ENCODE measurements at regions not wholly inside any gene's neighbourhood (a gene's known extent, or its start where the extent isn't known, plus 50 kb on each side); places are given as distances from the start of the nearest gene placed in this dataset.

- TF ChIP-seq ZSCAN5A (CRISPR knock-in tag; IDR thresholded peaks at IDR 0.05; ENCODE audit: borderline replicate concordance) (peak; percentile 61; the same call in 1 of the 2 replicates), SMAD9 (CRISPR knock-in tag; IDR thresholded peaks at IDR 0.05) (no peak), ZNF431 (CRISPR knock-in tag; IDR thresholded peaks at IDR 0.05; ENCODE audit: borderline replicate concordance, low read depth) (peak; percentile 48; the same call in 1 of the 2 replicates), MAX (IDR thresholded peaks at IDR 0.05) (peak; percentile 47; the same call in 1 of the 2 replicates), KDM5A (IDR thresholded peaks at IDR 0.05; ENCODE audit: borderline replicate concordance, low read length) (no peak), ZNF737 (CRISPR knock-in tag; IDR thresholded peaks at IDR 0.05; ENCODE audit: borderline replicate concordance) (no peak), PAXIP1 (CRISPR knock-in tag; conservative IDR thresholded peaks at IDR 0.05) (peak; percentile 96), GATAD2A (CRISPR knock-in tag; IDR thresholded peaks at IDR 0.05) (peak; percentile 96), KMT2B (CRISPR knock-in tag; IDR thresholded peaks at IDR 0.05) (no peak), ZBTB44 (CRISPR knock-in tag; IDR thresholded peaks at IDR 0.05) (no peak), ZNF569 (CRISPR knock-in tag; IDR thresholded peaks at IDR 0.05; ENCODE audit: borderline replicate concordance) (no peak), HNF1A (IDR thresholded peaks at IDR 0.05; ENCODE audit: low read depth) (peak; percentile 70; the same call in 1 of the 2 replicates), HNF1A (CRISPR knock-in tag; IDR thresholded peaks at IDR 0.05; ENCODE audit: borderline replicate concordance) (peak; percentile 83; the same call in 1 of the 2 replicates), KDM3A (CRISPR knock-in tag; IDR thresholded peaks at IDR 0.05; ENCODE audit: low read depth) (peak; percentile 93), GZF1 (CRISPR knock-in tag; IDR thresholded peaks at IDR 0.05) (no peak), ZNF550 (CRISPR knock-in tag; IDR thresholded peaks at IDR 0.05; ENCODE audit: borderline replicate concordance) (no peak), CBX5 (CRISPR knock-in tag; IDR thresholded peaks at IDR 0.05; ENCODE audit: borderline replicate concordance) (peak; percentile 78; the same call in 1 of the 2 replicates), LCORL (IDR thresholded peaks at IDR 0.05) (peak; percentile 36; the same call in 1 of the 2 replicates), LCORL (CRISPR knock-in tag; IDR thresholded peaks at IDR 0.05) (peak; percentile 85), HNRNPK (IDR thresholded peaks at IDR 0.05; ENCODE audit: low read depth, low read length, poor library complexity, severe bottlenecking) (no peak)
Observed at GRCh38 chr1:185646202-185646683, 87.9 kb upstream of the HMCN1 start (continued).
